Left renal cortex interstitium (tissue), 4 donors: ENCODE measurements at regions not wholly inside any gene's neighbourhood (a gene's known extent, or its start where the extent isn't known, plus 50 kb on each side); places are given as distances from the start of the nearest gene placed in this dataset.

Source experiments
- DNase-seq, 4 donors: peaks; one replicate each; pipeline ENCODE4 v3.0.0-alpha.2; 2013; ENCODE audit warnings: low read depth in 4 of 4, low spot score in 2 of 4, missing footprints in 1 of 4

- DNase-seq, result no peak
Observed at GRCh38 chr16:66222756-66223155, 143.7 kb upstream of the CDH5 start.

- DNase-seq, result no peak
Observed at GRCh38 chr16:66220702-66221101, 145.8 kb upstream of the CDH5 start.

- no peak for DNase-seq
Observed at GRCh38 chr16:66219491-66219890, 147.0 kb upstream of the CDH5 start.

- no peak for DNase-seq
Observed at GRCh38 chr16:66212428-66212827, 154.1 kb upstream of the CDH5 start.

- DNase-seq, result no peak
Observed at GRCh38 chr16:66211651-66212050, 154.8 kb upstream of the CDH5 start.

GRCh38 chr16:66207883-66208265 is 158.6 kb upstream of the CDH5 start:
- DNase-seq, result no peak

GRCh38 chr16:66207139-66207882 is 159.2 kb upstream of the CDH5 start:
- no peak for DNase-seq

- DNase-seq, result no peak
Observed at GRCh38 chr16:66206363-66206762, 160.1 kb upstream of the CDH5 start.

GRCh38 chr16:66205287-66206231 is 160.9 kb upstream of the CDH5 start:
- DNase-seq, result no peak

- no peak for DNase-seq
Observed at GRCh38 chr16:66204756-66205155, 161.7 kb upstream of the CDH5 start.

GRCh38 chr16:66203476-66203875 is 163.0 kb upstream of the CDH5 start:
- no peak for DNase-seq

- no peak for DNase-seq
Observed at GRCh38 chr16:66199189-66199588, 167.3 kb upstream of the CDH5 start.

GRCh38 chr16:66198641-66199040 is 167.8 kb upstream of the CDH5 start:
- no peak for DNase-seq

GRCh38 chr16:66197668-66198278 is 168.7 kb upstream of the CDH5 start:
- DNase-seq, result no peak

GRCh38 chr16:66196770-66197169 is 169.7 kb upstream of the CDH5 start:
- no peak for DNase-seq

GRCh38 chr16:66194866-66195265 is 171.6 kb upstream of the CDH5 start:
- DNase-seq, result no peak

GRCh38 chr16:66193543-66194229 is 172.8 kb upstream of the CDH5 start:
- DNase-seq, result no peak

- no peak for DNase-seq
Observed at GRCh38 chr16:66190411-66190810, 176.1 kb upstream of the CDH5 start.

GRCh38 chr16:66189951-66190350 is 176.5 kb upstream of the CDH5 start:
- no peak for DNase-seq

- peak in 2 of 4 donors; percentile 38 to 42 for DNase-seq
Observed at GRCh38 chr16:66188917-66189725, 177.4 kb upstream of the CDH5 start.
